ENCODE measurements at regions not wholly inside any gene's neighbourhood (a gene's known extent, or its start where the extent isn't known, plus 50 kb on each side); places are given as distances from the start of the nearest gene placed in this dataset.

DNA sequence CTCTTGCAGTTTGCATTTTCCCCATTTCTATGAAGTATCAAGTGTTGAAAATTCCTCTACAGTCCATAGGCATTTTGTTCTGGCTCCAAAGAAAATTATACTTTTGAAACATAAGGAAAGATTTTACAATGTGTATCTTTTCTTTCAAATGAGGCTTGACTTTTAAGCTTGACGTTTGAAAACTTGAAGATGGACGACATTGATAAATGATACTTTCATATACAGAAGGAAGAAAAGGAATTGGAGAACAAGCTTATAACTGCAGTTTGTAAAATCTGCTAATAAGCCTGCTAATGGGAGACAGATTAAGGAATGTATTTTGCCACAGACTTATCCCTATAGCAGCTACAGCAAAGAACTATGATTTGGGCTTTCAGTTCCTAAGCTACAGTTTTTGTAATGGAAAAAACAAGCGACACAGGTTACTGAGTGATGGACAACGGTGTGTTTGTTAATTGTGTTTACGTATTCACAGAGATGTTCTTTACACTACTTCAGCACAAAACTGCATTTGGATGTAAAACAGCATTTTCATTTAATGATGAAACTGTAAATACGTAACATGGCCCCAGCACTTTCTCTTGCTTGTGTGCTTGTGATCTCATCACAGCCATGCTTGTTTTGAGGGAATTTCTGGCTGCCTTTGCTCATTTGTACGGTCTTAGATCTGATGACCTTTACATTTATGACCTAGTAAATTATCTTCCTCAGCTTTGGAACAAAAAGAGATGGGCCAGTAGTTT lies 83.2 kb upstream of the FAT1 start:
- H3K27ac ChIP-seq (ENCODE audit: extremely low read depth, low read depth, low read length): no peak overlapping the region
- no peaks in the 10 kb centered on the region for H3K36me3 ChIP-seq (ENCODE audit: control insufficient read depth in 2 of 2, insufficient read depth in 1 of 2, low read length in 2 of 2)
- TF ChIP-seq, protein P1, sequence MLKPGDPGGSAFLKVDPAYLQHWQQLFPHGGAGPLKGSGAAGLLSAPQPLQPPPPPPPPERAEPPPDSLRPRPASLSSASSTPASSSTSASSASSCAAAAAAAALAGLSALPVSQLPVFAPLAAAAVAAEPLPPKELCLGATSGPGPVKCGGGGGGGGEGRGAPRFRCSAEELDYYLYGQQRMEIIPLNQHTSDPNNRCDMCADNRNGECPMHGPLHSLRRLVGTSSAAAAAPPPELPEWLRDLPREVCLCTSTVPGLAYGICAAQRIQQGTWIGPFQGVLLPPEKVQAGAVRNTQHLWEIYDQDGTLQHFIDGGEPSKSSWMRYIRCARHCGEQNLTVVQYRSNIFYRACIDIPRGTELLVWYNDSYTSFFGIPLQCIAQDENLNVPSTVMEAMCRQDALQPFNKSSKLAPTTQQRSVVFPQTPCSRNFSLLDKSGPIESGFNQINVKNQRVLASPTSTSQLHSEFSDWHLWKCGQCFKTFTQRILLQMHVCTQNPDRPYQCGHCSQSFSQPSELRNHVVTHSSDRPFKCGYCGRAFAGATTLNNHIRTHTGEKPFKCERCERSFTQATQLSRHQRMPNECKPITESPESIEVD (tag by site-specific recombination; IDR thresholded peaks at IDR 0.05): 0 out of 2 replicates have a peak, but pooled peaks have one; percentile 15
- TF ChIP-seq TCF7L2 (IDR thresholded peaks at IDR 0.05; ENCODE audit: borderline replicate concordance, low read depth, low read length): no peak
- POLR2A ChIA-PET: no interaction called here
- no peak overlapping the region for H3K4me3 ChIP-seq (ENCODE audit: low read depth, low read length)
- CTCF ChIA-PET: interaction anchor here (0.7 to 1.5 kb wide), 2 partner anchors 11 to 81 kb away, joined by 3 to 4 read pairs; no protein-coding TSS in a partner anchor
- no peaks in the 10 kb centered on the region for H3K4me1 ChIP-seq (ENCODE audit: control insufficient read depth, insufficient read depth, low read length)
- H3K9me3 ChIP-seq (ENCODE audit: control insufficient read depth, insufficient read depth, low read depth, low read length): no peaks in the 10 kb centered on the region

DNA sequence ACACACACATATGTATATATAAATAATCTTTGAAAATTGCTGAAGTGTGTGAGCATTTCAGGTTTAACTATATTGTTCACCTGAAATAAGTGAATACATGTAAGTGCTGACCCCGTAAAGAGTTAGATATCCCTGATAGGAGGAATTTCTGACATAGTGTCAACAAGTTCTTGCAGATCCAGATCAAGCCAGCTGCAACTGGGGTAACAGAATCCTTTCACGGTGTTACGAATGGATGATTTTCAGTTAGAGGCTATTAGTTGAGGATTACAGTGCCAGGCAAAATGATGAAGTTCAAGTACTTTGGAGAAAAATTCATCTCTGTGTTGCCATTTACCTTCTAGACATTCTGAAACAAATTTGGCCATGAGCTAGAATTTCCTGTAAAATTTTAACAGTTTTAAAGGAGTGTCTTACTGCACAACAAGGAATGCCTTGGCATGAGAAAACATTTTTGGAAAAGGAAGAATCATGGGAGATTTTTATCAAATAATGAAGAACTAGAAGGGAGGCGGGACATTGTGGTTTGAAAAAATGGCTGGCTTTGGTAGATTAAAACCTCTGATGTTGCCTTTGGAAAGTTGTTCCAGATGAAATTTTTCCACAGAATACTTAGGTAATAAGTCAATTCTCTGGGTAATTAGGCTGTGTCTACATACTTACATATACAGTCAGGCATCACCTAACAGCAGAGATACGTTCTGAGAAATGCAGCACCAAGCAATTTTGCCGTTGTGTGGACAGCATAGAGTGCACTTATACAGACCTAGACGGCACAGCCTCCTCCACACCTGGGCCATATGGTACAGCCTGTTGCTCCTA lies 84.4 kb upstream of the FAT1 start:
- Histone ChIP-seq H3K4me1 (ENCODE audit: control insufficient read depth, insufficient read depth, low read length) (no peaks in the 10 kb centered on the region), H3K36me3 (ENCODE audit: control insufficient read depth in 2 of 2, insufficient read depth in 1 of 2, low read length in 2 of 2) (no peaks in the 10 kb centered on the region), H3K9me3 (ENCODE audit: control insufficient read depth, insufficient read depth, low read depth, low read length) (no peaks in the 10 kb centered on the region), H3K4me3 (ENCODE audit: low read depth, low read length) (no peak overlapping the region), H3K27ac (ENCODE audit: extremely low read depth, low read depth, low read length) (no peak overlapping the region)
- CTCF ChIA-PET: interaction anchor here (1.5 kb wide), 1 partner anchor 82 kb away, joined by 4 read pairs; no protein-coding TSS in a partner anchor
- POLR2A ChIA-PET: no interaction called here
- TF ChIP-seq, protein P2, sequence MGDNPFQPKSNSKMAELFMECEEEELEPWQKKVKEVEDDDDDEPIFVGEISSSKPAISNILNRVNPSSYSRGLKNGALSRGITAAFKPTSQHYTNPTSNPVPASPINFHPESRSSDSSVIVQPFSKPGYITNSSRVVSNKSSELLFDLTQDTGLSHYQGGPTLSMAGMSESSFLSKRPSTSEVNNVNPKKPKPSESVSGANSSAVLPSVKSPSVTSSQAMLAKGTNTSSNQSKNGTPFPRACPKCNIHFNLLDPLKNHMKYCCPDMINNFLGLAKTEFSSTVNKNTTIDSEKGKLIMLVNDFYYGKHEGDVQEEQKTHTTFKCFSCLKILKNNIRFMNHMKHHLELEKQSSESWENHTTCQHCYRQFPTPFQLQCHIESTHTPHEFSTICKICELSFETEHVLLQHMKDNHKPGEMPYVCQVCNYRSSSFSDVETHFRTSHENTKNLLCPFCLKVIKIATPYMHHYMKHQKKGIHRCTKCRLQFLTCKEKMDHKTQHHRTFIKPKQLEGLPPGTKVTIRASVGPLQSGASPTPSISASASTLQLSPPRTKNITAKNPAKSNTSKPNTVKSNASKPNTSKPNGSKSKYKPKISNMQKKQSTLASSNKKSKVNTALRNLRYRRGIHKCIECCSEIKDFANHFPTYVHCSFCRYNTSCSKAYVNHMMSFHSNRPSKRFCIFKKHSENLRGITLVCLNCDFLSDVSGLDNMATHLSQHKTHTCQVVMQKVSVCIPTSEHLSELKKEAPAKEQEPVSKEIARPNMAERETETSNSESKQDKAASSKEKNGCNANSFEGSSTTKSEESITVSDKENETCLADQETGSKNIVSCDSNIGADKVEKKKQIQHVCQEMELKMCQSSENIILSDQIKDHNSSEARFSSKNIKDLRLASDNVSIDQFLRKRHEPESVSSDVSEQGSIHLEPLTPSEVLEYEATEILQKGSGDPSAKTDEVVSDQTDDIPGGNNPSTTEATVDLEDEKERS (tag by site-specific recombination; IDR thresholded peaks at IDR 0.05): no peak
- TF ChIP-seq GLI4 (tag by site-specific recombination; IDR thresholded peaks at IDR 0.05): no peak

DNA sequence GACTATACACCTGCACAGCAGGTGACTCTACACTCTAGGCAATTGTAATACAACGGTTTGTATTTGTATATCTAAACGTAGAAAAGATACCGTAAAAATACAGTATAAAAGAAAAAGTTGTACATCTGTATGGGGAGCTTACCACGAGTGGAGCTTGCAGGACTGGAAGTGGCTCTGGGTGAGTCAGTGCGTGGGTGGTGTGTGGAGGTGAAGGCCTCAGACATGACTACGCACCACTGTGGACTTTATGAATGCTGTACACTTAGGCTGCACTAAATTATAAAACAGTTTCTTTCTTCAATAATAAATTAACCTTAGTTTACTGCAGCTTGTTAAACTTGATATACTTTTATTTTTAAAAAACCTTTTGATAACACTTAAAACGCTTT lies 85.0 kb upstream of the FAT1 start:
- no peaks in the 10 kb centered on the region for H3K9me3 ChIP-seq (ENCODE audit: control insufficient read depth, insufficient read depth, low read depth, low read length)
- TF ChIP-seq SP3 (tag by site-specific recombination; IDR thresholded peaks at IDR 0.05) (no peak), ZFHX2 (tag by site-specific recombination; conservative IDR thresholded peaks at IDR 0.05) (peak; percentile 54), ZBTB26 (tag by site-specific recombination; optimal IDR thresholded peaks at IDR 0.05) (no peak), ZNF311 (tag by site-specific recombination; IDR thresholded peaks at IDR 0.05; ENCODE audit: borderline replicate concordance) (no peak), ZNF501 (tag by site-specific recombination; IDR thresholded peaks at IDR 0.05) (no peak)
- CTCF ChIA-PET: no interaction called here

DNA sequence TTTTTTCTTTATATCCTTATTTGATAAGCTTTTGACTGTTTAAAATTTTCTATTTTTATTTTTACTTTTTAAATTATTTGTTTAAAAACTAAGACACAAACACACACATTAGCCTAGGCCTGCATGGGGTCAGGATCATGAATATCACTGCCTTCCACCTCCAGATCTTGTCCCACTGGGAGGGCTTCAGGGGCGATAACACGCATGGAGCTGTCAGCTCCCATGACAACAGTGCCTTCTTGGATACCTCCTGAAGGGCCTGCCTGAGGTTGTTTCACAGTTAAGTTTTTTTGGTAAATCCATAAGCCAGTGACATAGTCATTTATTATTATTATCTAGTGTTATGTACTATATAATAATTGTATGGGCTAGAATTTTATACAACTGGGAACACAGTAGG lies 85.4 kb upstream of the FAT1 start:
- CTCF ChIA-PET: no interaction called here
- no peak overlapping the region for H3K27ac ChIP-seq (ENCODE audit: extremely low read depth, low read depth, low read length)

More for the DNA sequence above, 85.0 kb upstream of the FAT1 start:
- no peak overlapping the region for H3K4me3 ChIP-seq (ENCODE audit: low read depth, low read length)
- no peaks in the 10 kb centered on the region for H3K4me1 ChIP-seq (ENCODE audit: control insufficient read depth, insufficient read depth, low read length)
- no peak overlapping the region for H3K27ac ChIP-seq (ENCODE audit: extremely low read depth, low read depth, low read length)
- POLR2A ChIA-PET: no interaction called here
- no peaks in the 10 kb centered on the region for H3K36me3 ChIP-seq (ENCODE audit: control insufficient read depth in 2 of 2, insufficient read depth in 1 of 2, low read length in 2 of 2)

More for the DNA sequence above, 85.4 kb upstream of the FAT1 start:
- TF ChIP-seq, protein P3, sequence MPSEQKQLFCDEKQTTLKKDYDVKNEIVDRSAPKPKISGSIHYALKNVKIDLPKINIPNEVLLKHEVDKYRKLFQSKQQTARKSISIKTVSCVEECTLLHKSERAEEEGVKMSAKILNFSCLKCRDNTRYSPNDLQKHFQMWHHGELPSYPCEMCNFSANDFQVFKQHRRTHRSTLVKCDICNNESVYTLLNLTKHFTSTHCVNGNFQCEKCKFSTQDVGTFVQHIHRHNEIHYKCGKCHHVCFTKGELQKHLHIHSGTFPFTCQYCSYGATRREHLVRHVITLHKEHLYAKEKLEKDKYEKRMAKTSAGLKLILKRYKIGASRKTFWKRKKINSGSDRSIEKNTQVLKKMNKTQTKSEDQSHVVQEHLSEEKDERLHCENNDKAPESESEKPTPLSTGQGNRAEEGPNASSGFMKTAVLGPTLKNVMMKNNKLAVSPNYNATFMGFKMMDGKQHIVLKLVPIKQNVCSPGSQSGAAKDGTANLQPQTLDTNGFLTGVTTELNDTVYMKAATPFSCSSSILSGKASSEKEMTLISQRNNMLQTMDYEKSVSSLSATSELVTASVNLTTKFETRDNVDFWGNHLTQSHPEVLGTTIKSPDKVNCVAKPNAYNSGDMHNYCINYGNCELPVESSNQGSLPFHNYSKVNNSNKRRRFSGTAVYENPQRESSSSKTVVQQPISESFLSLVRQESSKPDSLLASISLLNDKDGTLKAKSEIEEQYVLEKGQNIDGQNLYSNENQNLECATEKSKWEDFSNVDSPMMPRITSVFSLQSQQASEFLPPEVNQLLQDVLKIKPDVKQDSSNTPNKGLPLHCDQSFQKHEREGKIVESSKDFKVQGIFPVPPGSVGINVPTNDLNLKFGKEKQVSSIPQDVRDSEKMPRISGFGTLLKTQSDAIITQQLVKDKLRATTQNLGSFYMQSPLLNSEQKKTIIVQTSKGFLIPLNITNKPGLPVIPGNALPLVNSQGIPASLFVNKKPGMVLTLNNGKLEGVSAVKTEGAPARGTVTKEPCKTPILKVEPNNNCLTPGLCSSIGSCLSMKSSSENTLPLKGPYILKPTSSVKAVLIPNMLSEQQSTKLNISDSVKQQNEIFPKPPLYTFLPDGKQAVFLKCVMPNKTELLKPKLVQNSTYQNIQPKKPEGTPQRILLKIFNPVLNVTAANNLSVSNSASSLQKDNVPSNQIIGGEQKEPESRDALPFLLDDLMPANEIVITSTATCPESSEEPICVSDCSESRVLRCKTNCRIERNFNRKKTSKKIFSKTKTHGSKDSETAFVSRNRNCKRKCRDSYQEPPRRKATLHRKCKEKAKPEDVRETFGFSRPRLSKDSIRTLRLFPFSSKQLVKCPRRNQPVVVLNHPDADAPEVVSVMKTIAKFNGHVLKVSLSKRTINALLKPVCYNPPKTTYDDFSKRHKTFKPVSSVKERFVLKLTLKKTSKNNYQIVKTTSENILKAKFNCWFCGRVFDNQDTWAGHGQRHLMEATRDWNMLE (tag by site-specific recombination; conservative IDR thresholded peaks at IDR 0.05; ENCODE audit: low read depth): no peak
- Histone ChIP-seq H3K4me1 (ENCODE audit: control insufficient read depth, insufficient read depth, low read length) (no peaks in the 10 kb centered on the region), H3K36me3 (ENCODE audit: control insufficient read depth in 2 of 2, insufficient read depth in 1 of 2, low read length in 2 of 2) (no peaks in the 10 kb centered on the region), H3K4me3 (ENCODE audit: low read depth, low read length) (no peak overlapping the region), H3K9me3 (ENCODE audit: control insufficient read depth, insufficient read depth, low read depth, low read length) (no peaks in the 10 kb centered on the region)
- POLR2A ChIA-PET: no interaction called here

All from HEK293 (cell line).